Uterus (tissue), 2 donors: ENCODE measurements at regions not wholly inside any gene's neighbourhood (a gene's known extent, or its start where the extent isn't known, plus 50 kb on each side); places are given as distances from the start of the nearest gene placed in this dataset.

Source experiments
- CTCF ChIP-seq, 4 experiments: fragments of 200-600 bp in 2 of 4; fragments of 450-650 bp in 2 of 4; sonication (generic) in 2 of 4; IDR thresholded peaks; one replicate each; pipeline ENCODE4 v1.5.1; 2016 to 2019; ENCODE audit warnings: antibody characterized with exemption in 4 of 4, mild to moderate bottlenecking in 2 of 4, moderate library complexity in 1 of 4
- POLR2A ChIP-seq, 2 donors: fragments of 450-650 bp; IDR thresholded peaks; one replicate each; pipeline ENCODE4 v1.6.1; 2016; ENCODE audit warnings: antibody characterized with exemption in 2 of 2, mild to moderate bottlenecking in 1 of 2, moderate library complexity in 1 of 2

- TF ChIP-seq CTCF (IDR thresholded peaks at IDR 0.05) (no peak), POLR2A (IDR thresholded peaks at IDR 0.05) (no peak)
These were observed 266.4 kb downstream of the PRR32 start for GRCh38 chrX:127085939-127086338.
